Fibroblast of the conjunctiva (primary cell): ENCODE measurements at regions not wholly inside any gene's neighbourhood (a gene's known extent, or its start where the extent isn't known, plus 50 kb on each side); places are given as distances from the start of the nearest gene placed in this dataset.

ENCODE experiments used
- DNase-seq: peaks from one replicate; pipeline ENCODE4 v3.0.0-alpha.2; 2010; ENCODE audit warnings: low read depth

DNA sequence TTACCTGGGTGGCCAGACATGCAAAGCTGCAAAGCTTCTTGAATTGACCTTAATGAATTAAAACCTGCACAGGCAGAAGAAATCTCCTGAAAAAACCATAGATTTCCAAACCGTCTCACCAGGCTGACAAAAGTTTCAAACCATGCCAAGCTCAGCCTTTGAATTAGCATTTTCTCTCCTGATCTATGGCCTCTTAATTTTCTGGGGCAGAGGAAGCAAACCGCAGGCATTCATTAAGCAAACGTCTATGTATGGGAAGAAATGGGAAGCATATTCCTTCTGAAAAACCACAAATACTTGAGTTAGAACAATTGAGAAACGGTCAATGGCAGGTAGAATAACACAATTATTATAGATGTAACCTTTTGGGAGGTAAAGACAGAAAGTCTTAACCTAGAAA is 500.2 kb upstream of the NR2F2 start:
- DNase-seq = no peak

DNA sequence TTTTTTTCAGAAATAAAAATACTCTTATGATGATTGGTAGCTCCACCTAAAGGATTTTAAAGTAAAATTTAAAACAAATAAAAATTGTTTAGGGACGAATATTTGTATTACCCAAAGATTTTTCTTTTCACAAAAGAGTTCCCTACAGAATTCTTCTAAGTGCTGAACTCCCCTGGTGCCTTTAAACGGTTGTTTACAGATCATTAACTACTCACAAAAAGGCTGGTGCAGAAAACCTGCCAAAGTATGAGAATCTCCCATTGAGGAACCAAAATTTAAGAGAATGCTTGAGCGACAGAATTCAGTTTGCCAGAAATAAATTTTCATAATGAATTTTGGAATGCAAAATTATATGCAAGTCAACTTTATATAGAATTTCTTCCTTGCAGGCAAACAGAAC is 497.8 kb upstream of the NR2F2 start:
- no peak for DNase-seq

DNA sequence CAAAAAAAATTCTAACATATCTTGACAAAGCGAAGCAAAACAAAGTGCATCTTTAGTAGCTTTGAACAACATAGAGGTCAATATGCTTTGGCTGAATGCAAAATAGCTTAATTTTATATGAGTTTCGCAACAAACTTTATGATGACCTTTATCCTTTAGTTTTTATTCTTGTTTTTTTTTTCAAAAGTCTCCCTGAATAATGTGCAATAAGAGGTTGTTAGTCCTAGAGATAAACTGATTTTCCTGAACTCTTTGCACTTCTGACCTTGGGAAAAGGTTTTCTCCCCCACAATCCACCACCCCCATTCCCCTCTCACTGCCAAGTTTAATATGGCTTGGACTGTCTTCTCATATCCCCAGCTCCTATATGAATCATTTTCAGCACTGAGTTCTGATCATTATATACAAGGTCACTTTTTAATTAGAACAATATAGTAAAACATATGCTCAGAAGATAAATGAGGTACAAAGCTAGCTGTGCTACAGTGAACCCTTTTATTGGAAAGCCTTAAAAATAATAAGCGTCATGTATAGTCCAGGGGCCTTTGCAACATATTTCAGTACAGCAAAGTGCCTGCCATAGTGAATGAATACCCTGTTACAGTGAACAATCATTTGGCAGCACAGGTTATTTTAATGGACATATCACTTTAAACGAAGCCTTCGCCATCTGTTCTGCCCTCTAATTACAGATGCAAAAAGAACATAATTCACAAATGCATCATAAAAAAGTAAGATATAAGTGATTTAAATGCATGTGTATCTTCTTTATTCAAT is 496.3 kb upstream of the NR2F2 start:
- DNase-seq = no peak

DNA sequence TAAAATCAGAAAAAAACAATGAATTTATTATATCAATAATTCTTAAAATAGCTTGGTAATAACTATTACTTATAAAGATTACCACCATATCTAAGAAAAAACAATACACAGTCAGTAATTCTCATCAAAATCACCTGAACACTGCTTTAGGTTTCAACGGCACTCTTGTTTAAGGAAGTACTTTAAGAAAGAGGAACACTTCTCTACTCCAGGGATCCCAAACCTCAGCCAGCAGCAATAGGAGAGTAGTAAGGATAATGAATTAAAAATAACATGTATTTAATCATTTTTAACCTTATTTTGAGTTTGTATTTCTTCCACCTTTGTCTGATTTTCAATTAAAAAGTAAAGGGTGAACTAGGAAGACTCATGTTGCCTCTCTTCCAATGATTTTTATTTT is 494.0 kb upstream of the NR2F2 start:
- DNase-seq = no peak

DNA sequence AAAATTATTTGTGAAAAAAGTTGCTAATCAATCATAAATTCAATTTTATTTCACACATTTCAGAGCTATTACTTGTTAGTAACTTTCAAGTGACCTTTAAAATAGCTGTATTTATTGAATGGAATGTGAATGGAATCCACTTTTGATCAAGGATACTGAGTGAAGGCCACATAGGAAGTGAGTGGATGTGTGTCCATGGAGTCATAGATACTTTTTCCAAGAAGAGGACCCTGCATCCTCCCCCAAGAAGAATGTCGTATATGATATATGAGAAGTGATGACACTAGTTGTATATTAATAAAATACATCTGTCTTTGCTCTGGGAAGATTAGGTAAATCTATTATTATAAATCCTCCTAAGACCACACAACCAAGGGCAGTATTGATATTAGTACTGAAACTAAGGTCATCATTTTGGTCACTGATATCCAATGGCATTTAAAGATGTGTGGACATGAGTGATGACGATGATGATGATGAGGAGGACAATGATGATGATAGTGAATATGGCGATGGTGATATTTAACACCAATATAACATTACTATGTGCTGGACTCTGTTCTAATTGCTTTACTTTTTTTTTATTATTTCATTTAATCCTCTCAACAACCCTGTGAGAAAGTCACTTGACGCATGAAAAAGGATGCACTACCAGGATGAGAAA is 493.0 kb upstream of the NR2F2 start:
- DNase-seq = no peak

DNA sequence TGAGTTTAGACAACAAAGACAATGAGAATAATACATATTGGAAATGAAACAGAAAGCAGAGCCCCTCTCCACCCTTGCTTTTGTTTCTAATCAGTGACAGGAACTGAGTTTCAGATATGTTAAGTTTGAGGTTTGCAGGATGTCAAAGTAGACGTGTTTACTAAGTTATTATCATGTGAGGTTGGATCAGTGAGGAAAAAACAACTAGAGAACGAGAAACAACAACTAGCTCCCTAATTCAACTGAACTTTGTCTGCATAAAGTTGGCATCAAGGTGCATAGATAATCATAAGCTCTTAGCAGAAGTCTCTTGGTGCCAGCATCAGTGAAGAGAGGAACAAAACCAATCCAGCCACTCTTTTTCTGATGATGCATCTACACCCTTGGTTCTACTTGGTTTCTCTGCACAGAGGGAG is 491.1 kb upstream of the NR2F2 start:
- DNase-seq = no peak

DNA sequence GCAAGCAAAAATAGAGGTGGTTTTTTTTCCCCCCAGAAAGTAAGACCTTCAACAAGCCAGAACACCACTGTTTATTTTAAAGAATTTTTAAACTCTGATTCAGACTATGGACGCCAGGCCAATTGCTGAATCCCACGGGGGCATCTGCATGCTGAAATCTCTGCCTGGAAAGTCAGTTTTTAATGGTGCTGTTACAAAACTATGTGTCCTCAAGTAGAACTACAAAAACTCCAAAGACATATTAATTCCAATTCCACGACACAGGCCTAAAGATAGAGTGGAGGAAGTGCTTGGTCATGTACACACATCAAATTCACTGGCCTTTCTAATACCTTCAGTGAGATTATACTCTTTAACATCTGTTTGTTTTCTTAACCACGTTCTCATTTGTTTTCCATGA is 490.5 kb upstream of the NR2F2 start:
- peak; percentile 84 for DNase-seq

DNA sequence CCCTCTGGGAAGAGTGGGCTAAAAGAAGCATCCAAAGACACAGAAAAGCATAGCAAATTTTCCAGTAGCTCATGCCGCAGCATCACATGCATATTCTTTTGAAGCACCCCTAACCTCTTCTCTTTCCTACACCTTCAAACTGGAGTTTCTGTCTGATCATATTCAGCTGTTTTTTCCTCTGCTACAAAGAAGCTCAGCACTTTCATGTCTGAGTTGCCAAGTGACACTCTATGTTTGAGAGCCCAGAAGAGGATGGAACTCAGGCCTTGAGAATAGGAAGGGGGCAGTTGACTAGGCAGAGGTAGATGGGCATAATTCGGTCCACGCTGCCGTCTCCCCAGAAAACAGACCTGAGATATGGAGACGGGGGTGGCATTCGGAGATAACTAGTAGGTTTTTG is 489.6 kb upstream of the NR2F2 start:
- no peak for DNase-seq

DNA sequence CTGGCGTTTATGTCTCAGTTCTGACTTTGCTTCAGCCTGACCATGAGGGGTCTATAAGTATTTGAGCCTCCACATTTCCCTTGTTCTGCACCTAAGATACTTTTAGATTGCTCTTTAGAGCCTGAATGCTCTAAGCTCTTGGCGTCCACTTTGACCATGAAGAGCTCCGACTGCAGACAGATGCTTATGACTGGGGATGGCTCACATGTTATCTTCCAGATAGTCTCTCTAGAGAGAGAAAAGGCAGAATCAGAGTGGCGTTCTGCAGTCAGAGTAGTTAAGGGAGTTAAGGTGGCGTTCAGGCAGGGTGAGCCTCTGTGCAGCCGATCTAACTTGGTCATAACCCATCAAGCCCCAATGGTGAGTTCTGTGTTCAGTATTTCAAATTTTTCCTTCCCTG is 487.9 kb upstream of the NR2F2 start:
- DNase-seq = no peak

DNA sequence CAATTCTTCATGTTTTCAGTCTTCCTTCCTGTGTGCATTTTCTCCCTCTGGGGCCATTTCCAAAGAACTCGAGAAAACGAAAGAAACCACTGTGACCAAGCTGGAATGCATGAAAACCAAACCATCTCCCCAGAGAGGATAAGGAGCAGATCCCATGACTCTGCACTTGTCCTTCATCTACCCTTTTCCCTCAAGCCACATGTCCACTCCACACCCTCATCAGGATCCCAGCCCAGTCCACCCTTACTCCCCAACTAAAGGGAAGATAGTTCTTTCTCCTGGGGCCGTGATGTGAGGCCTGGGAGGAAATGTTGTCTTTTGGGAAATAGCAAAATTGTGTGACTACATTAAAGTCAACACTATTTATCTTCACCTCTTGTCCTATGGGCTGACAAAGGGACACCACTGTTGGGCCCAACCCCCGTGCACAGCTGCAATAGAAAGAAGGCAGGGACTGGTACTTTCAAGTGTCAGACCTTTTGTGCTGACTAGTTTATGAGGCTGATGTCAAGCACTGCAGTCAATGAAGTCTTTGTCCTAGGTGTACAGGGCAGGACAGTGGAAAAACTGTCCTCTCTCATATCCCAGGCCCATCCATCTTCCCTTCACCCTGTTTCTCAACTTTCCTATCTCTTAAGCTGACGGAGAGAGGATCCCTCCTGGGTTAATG is 487.1 kb upstream of the NR2F2 start:
- peak; percentile 23 for DNase-seq

DNA sequence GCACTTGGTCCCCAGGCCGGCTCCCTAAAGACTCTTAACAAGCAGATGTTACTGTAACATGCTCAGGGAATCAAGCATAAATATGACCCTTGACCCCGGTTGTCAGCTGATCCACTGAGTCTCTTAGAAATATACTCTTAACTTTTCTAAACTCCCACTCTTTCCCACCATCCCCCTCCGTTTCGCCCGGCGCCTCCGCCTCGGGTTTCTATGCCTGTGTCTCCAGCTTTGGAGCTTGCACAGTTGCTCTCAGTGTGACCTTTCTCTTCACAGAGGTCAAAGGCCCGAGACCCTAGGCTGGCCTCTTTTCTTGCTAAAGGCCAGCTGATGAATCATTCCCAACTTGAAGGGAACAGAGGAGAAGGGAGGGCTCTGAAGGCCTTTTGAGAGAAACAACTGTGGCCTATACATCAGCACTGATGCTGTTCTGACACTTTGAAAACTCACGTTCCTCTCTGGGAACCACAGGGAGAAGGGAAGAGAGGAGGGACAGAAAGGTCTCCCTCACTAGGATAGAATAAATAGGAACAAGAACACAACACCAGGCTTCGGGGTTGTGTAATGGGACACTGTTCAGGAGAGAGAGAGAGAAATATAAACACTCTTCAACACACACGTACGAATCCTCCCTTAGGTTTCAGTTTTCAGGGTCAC is 484.5 kb upstream of the NR2F2 start:
- peak; percentile 14 for DNase-seq

DNA sequence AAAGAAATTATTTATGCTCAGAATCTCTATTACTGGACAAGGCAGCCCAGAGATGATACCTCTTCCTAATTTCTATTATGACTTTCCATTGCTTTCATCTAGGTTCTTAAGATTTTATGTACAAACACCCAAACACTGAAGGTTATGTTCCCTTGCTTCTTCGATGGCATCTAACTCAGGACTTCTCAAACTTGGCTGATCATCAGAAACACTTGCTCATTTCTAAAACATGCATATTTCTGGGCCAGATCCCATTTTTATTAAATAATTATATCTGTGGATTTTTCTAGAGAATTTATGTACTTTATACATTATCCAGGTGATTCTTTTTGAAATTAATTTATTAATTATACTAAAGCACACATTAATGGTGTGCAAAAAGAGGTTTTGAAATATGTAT is 482.4 kb upstream of the NR2F2 start:
- no peak for DNase-seq

DNA sequence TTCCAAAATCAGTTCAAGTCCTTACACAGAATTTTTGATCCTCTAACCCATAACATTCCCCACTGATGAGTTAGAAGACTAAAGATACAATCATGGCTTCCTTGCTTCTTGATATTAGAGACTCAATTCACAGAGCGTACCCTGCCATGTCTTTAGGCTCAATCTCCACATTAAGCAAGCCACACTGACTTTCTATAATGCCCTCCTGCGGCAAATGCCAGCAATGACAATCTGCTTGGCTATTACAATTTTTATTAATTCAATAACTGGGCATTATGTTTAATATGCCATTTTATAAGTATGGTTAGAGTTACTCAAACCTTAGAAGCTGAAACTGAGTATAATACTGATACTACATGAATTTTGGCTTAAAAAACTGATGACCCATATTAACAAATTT is 479.7 kb upstream of the NR2F2 start:
- DNase-seq = no peak

DNA sequence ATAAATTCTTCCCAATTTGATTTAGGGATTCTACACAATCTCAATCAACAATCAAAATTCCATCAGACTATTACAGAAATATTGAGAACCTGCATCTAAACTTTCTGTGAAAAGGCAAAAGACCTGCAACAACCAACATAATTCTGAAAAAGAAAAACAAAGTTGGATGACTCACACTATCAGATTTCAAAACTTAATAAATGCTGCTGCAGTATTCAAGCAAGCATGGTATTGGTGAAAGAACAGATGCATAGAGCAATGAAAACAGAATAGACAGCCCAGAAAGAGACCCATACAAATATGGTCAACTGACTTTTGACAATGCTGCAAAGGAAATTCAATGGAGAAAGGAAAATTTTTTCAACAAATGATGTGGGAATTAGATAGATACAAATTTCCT is 477.1 kb upstream of the NR2F2 start:
- DNase-seq = no peak

DNA sequence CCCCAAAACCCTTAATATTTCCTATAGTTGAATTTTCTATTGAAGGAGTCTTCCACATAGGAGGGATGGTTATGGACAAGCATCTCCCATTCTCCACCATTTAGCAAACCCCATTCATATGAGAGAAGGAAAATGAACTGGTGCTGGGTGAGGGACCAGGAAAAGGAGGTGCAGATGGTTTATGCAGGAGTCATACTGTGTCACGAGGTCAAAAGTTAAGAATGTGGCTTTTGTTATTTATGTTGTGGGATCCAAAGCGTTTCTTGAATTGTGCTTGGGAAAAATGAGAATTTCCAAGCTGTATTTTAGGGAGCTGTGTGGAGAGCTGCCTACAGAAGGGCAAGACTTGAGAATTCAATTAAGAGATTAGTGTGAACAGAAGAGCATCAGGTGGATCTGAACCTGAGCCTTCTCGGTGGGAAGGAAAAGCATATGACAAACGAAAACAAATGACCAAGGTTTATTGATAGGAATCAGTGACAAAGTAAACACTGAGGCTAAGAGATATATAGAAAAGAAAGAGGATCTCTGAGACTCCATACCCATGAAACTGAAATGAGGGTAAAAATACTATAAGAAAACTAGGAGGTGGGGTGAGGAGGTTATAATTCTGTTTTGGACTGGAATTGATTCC is 473.3 kb upstream of the NR2F2 start:
- DNase-seq = no peak

DNA sequence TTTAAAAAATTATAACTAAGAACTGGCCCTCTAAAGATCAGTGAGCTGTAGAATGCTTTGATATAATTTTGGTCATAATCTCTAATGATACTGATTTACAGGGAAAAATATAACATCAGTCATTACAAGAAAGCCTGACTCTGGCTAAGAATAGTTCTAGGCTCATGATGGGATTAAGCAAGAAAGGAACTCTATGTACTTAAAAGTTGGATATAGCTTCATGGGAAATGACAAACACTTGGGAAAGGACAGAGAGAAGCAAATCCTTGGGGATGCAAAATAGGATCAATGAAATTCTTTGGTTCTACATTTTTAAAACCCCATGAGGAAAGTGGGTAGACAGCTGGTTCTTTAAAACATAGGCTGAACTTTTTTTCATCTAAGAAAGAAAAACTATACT is 472.7 kb upstream of the NR2F2 start:
- DNase-seq = no peak

DNA sequence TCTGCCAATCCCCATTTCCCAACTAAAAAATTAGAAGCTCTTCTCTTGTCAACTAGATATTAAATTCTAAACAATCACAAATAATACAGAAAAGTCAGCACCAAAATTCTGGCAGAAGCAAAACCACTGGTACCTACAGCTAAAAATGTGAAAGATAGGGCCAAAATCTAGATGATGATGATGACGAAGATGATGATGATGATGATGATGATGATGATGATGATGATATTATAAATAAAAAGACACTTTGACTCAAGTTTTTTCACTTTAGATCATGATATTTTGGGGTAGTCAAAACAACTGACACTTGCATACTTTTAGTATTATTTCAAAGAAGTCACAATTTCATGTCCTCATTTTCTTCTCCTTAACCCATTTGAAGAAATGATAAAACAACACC is 470.1 kb upstream of the NR2F2 start:
- DNase-seq = no peak

DNA sequence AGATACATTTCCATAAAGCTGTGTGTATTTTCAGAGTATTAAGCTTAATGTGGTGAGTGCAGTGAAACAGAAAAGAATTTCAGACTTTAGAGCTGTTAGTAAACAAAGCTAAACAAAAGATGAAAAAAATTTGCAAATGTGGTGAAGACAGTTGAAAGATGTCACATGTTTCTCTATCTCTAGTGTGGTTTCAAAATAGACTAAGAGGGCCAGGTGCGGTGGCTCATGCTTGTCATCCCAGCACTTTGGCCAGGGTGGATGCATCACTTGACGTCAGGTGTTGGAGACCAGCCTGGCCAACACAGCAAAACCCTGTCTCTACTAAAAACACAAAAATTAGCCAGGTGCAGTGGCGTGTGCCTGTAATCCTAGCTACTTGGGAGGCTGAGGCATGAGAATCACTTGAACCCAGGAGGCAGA is 466.0 kb upstream of the NR2F2 start:
- no peak for DNase-seq

DNA sequence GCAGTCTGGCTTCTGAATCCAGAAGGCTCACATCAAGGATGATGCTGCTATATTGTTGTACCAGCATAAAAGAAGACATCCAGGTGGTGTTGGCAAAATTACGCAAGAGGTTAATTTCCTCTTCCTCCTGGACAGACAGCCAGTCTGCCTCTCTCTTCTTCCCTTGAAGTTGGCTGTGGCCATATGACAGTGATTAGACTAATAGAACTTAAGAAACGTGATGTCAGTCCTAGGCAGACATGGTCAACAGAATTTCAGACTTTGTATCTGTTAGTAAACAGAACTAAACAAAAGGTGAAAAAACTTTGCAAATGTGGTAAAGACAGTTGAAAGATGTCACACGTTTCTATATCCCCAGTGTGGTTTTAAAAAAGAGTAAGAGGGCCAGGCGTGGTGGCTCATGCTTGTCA is 465.2 kb upstream of the NR2F2 start:
- DNase-seq = no peak

DNA sequence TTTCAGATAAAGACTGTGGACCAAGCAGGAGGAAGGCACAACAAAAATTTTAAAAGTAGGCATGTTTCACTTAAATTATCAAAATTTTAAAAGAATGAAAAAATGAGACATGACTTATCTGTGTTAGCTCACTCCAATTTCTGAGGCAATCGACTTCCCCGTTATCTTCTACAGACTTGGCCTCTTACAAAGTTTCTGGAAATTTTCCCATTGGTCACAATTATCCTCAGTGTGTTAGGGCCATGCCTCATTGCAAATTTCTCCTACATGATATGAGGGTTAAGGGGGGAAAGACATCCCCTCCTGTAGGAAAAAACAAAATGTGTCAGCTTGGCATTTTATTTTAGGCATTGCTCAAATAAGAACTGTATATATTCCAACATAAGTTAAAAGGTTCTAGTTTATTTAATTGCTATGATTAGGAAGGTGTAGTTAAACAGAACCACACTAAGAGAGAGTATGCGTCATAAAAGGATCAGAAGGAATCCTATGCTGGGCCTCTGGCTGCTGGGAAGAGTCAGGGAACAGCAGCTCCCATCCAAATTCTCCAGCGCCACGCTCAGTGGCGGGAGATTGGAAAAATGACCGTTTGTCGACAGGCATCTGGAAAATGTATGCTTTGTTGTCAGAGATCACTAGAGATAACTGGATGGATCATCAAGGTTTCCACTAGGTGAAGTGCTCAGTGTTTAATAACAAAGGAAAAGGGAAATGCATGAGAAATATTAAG is 463.6 kb upstream of the NR2F2 start:
- no peak for DNase-seq

DNA sequence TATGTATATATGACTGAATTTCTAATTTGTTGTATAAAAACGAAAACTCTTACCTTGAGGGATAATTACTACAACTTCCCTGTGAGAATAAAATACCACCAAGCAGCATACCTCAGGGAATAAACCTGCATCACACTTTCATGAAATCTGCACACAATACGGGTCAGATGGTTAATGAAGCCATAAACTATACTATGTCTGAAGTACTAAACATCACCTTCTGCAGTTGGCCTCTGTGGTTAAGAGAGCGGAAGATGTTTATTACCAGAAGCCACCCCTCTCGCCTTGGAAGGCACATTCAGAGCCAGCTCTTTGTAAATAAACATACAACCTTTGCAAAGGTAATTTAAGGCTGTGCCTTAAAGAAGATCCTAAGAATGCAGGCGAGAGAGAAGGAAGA is 462.1 kb upstream of the NR2F2 start:
- DNase-seq = no peak

DNA sequence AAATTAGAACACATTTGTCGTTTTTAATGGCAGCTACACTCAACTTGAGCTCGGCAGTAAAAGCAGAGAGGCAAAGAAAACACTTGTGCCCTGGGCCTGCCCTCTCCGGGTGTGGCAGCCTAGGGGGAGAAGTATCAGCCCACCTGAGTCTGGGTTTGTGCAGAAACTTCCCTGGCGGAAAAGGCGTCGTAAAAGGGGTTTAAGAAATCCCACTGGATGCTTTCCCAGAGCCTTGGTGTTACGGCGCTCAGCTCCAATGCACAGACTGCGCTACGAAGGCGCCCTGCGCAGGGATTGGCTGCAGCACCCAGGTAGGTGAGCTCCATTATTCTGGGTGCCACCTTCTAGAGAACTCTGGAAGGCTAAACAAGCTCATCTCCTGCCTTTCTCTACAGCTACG is 461.5 kb upstream of the NR2F2 start:
- no peak for DNase-seq
